H9 (cell line): ENCODE measurements at regions not wholly inside any gene's neighbourhood (a gene's known extent, or its start where the extent isn't known, plus 50 kb on each side); places are given as distances from the start of the nearest gene placed in this dataset.

Source experiments
- DNase-seq: peaks from one replicate; pipeline ENCODE4 v3.0.0-alpha.2; 2017
- H2AFZ ChIP-seq: one replicate; pipeline ENCODE4 v1.6.1; 2013; ENCODE audit warnings: mild to moderate bottlenecking, low read length, control low read depth, moderate library complexity
- H2AK5ac ChIP-seq: 2 replicates; pipeline ENCODE4 v1.6.1; 2013; ENCODE audit warnings: low read length, control low read depth, mixed read lengths; ENCODE audit not compliant: insufficient read length
- H2BK120ac ChIP-seq: one replicate; pipeline ENCODE4 v1.6.1; 2013; ENCODE audit warnings: low read depth, mild to moderate bottlenecking, low read length, control low read depth, inconsistent platforms; ENCODE audit not compliant: poor library complexity, severe bottlenecking
- H2BK12ac ChIP-seq: 2 replicates; pipeline ENCODE4 v1.6.1; 2013; ENCODE audit warnings: low read length, control low read depth, mixed read lengths, low read depth; ENCODE audit not compliant: insufficient read length
- H2BK15ac ChIP-seq: 2 replicates; pipeline ENCODE4 v1.6.1; 2013; ENCODE audit warnings: low read depth, low read length, control low read depth
- H2BK20ac ChIP-seq: one replicate; pipeline ENCODE4 v1.6.1; 2013; ENCODE audit warnings: low read depth, mild to moderate bottlenecking, low read length, control low read depth, inconsistent platforms; ENCODE audit not compliant: poor library complexity, severe bottlenecking
- H2BK5ac ChIP-seq: 2 replicates; pipeline ENCODE4 v1.6.1; 2013; ENCODE audit warnings: low read length, control low read depth, mixed read lengths; ENCODE audit not compliant: insufficient read length
- H3K14ac ChIP-seq: 2 replicates; pipeline ENCODE4 v1.6.1; 2013; ENCODE audit warnings: low read length, control low read depth; ENCODE audit not compliant: insufficient read depth
- H3K18ac ChIP-seq: 2 replicates; pipeline ENCODE4 v1.6.1; 2013; ENCODE audit warnings: low read depth, mild to moderate bottlenecking, mixed read lengths, low read length, control low read depth; ENCODE audit not compliant: insufficient read length
- H3K23ac ChIP-seq: 2 replicates; pipeline ENCODE4 v1.6.1; 2013; ENCODE audit warnings: low read length, control low read depth, mixed read lengths, low read depth; ENCODE audit not compliant: insufficient read length
- H3K23me2 ChIP-seq: 2 replicates; pipeline ENCODE4 v1.6.1; 2013; ENCODE audit warnings: low read depth, mild to moderate bottlenecking, mixed read lengths, low read length, control low read depth; ENCODE audit not compliant: insufficient read length, poor library complexity, severe bottlenecking
- H3K27ac ChIP-seq: 2 replicates; pipeline ENCODE4 v1.5.1; 2013; ENCODE audit warnings: low read length, control low read depth, mixed read lengths, low read depth; ENCODE audit not compliant: insufficient read length
- H3K27me3 ChIP-seq: 2 replicates; pipeline ENCODE4 v1.6.1; 2013; ENCODE audit warnings: low read length, control low read depth, inconsistent platforms; ENCODE audit not compliant: insufficient read depth
- H3K4ac ChIP-seq: 2 replicates; pipeline ENCODE4 v1.6.1; 2013; ENCODE audit warnings: low read depth, mild to moderate bottlenecking, control low read depth, inconsistent platforms, low read length, moderate library complexity
- H3K4me1 ChIP-seq: 2 replicates; pipeline ENCODE4 v1.6.1; 2013; ENCODE audit warnings: low read length, control low read depth, inconsistent platforms; ENCODE audit not compliant: insufficient read depth
- H3K4me2 ChIP-seq: 2 replicates; pipeline ENCODE4 v1.6.1; 2013; ENCODE audit warnings: low read length, control low read depth, mixed read lengths; ENCODE audit not compliant: insufficient read length, insufficient read depth
- H3K56ac ChIP-seq: 2 replicates; pipeline ENCODE4 v1.6.1; 2013; ENCODE audit warnings: low read depth, mild to moderate bottlenecking, mixed read lengths, low read length, control low read depth; ENCODE audit not compliant: insufficient read length
- H3K79me1 ChIP-seq: 2 replicates; pipeline ENCODE4 v1.6.1; 2013; ENCODE audit warnings: low read depth, mild to moderate bottlenecking, moderate library complexity, low read length, control low read depth, inconsistent platforms; ENCODE audit not compliant: insufficient read depth, poor library complexity, severe bottlenecking
- H3K79me2 ChIP-seq: 2 replicates; pipeline ENCODE4 v1.6.1; 2013; ENCODE audit warnings: low read length, control low read depth, inconsistent platforms; ENCODE audit not compliant: insufficient read depth
- H3K9ac ChIP-seq: 2 replicates; pipeline ENCODE4 v1.6.1; 2013; ENCODE audit warnings: low read length, control low read depth, mixed read lengths; ENCODE audit not compliant: insufficient read length; ENCODE audit errors: extremely low read depth
- H3K9me3 ChIP-seq: one replicate; pipeline ENCODE4 v1.6.1; 2013; ENCODE audit warnings: low read depth, low read length, inconsistent platforms; ENCODE audit not compliant: control insufficient read depth
- H3T11ph ChIP-seq: one replicate; pipeline ENCODE4 v1.6.1; 2013; ENCODE audit warnings: mild to moderate bottlenecking, low read length, control low read depth, inconsistent platforms
- H4K20me1 ChIP-seq: one replicate; pipeline ENCODE4 v1.6.1; 2013; ENCODE audit not compliant: control insufficient read depth, insufficient read length, insufficient read depth
- H4K5ac ChIP-seq: 2 replicates; pipeline ENCODE4 v1.6.1; 2013; ENCODE audit warnings: low read depth, mild to moderate bottlenecking, mixed read lengths, low read length, control low read depth; ENCODE audit not compliant: insufficient read length
- H4K8ac ChIP-seq: replicated peaks from 2 replicates; pipeline ENCODE4 v1.6.1; 2013; ENCODE audit warnings: low read length, control low read depth, mixed read lengths, low read depth; ENCODE audit not compliant: insufficient read length
- H4K91ac ChIP-seq: 2 replicates; pipeline ENCODE4 v1.6.1; 2013; ENCODE audit warnings: low read depth, mild to moderate bottlenecking, moderate library complexity, mixed read lengths, low read length, control low read depth; ENCODE audit not compliant: insufficient read length
- H3K27ac Mint-ChIP-seq, 3 experiments: 2 replicates in 2 of 3; 3 replicates in 1 of 3; pipeline ENCODE4 v1.8.0; 2020 to 2021; ENCODE audit warnings: mixed read lengths in 3 of 3, mild to moderate bottlenecking in 1 of 3, moderate library complexity in 1 of 3
- H3K27me3 Mint-ChIP-seq: 2 replicates; pipeline ENCODE4 v1.8.0; 2021; ENCODE audit warnings: low read depth, mild to moderate bottlenecking, moderate library complexity, mixed read lengths
- H3K36me3 Mint-ChIP-seq, 3 experiments: 2 replicates in 2 of 3; 3 replicates in 1 of 3; pipeline ENCODE4 v1.8.0; 2020 to 2021; ENCODE audit warnings: low read depth in 3 of 3, mixed read lengths in 3 of 3; ENCODE audit not compliant: insufficient read depth in 1 of 3
- H3K4me1 Mint-ChIP-seq, 2 experiments: 2 replicates each; pipeline ENCODE4 v1.8.0; 2020; ENCODE audit warnings: mixed read lengths in 2 of 2
- H3K4me3 Mint-ChIP-seq, 2 experiments: 2 replicates in 1 of 2; 3 replicates in 1 of 2; pipeline ENCODE4 v1.8.0; 2020 to 2021; ENCODE audit warnings: mild to moderate bottlenecking in 2 of 2, mixed read lengths in 2 of 2, moderate library complexity in 1 of 2
- H3K9me3 Mint-ChIP-seq, 2 experiments: 2 replicates in 1 of 2; 3 replicates in 1 of 2; pipeline ENCODE4 v1.8.0; 2020; ENCODE audit warnings: mild to moderate bottlenecking in 2 of 2, mixed read lengths in 2 of 2, moderate library complexity in 1 of 2
- TF ChIP-seq, protein P1 (sequence below): fragments of 200-600 bp; sonication (generic); conservative IDR thresholded peaks from 3 replicates; pipeline ENCODE4 v1.8.0; 2021; ENCODE audit warnings: antibody characterized with exemption, mild to moderate bottlenecking

DNA sequence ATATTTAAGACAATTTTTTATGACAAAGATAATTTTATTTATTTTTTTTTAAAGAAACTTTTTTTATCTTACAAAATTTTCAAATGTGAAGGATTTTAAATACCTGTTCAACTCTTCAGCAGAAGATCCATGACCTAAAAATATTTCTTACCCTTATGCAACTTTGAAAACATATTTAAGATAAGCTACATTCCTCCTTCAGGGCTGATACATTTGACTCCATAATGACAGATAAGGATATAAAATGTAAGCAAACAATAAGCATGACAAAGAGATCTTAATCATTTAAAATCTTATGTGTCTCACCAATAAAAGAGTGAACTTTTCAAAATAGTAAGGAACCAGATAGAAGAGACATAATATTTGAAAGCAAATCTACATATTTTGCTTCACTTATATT lies 1138.2 kb upstream of the CDH18 start:
- H3K36me3 Mint-ChIP-seq = peaks cover 0 to 9% (median 2%) of the 10 kb centered on the region in 3 experiments; a peak in 3 of 7 replicates
- H2BK15ac ChIP-seq = no peak overlapping the region
- no peak overlapping the region for H4K91ac ChIP-seq
- H2BK5ac ChIP-seq = no peak overlapping the region
- H3K27ac Mint-ChIP-seq = no peak overlapping the region
- H3K4ac ChIP-seq = no peak overlapping the region
- peaks cover 4% of the 10 kb centered on the region in 2 experiments; a peak in 3 of 4 replicates for H3K4me1 Mint-ChIP-seq
- DNase-seq = no peak
- TF ChIP-seq, protein P1, sequence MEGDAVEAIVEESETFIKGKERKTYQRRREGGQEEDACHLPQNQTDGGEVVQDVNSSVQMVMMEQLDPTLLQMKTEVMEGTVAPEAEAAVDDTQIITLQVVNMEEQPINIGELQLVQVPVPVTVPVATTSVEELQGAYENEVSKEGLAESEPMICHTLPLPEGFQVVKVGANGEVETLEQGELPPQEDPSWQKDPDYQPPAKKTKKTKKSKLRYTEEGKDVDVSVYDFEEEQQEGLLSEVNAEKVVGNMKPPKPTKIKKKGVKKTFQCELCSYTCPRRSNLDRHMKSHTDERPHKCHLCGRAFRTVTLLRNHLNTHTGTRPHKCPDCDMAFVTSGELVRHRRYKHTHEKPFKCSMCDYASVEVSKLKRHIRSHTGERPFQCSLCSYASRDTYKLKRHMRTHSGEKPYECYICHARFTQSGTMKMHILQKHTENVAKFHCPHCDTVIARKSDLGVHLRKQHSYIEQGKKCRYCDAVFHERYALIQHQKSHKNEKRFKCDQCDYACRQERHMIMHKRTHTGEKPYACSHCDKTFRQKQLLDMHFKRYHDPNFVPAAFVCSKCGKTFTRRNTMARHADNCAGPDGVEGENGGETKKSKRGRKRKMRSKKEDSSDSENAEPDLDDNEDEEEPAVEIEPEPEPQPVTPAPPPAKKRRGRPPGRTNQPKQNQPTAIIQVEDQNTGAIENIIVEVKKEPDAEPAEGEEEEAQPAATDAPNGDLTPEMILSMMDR = no peak
- H3K27ac ChIP-seq = no peak overlapping the region
- no peaks in the 10 kb centered on the region for H3K79me2 ChIP-seq
- no peaks in the 10 kb centered on the region for H3K4me1 ChIP-seq
- no peaks in the 10 kb centered on the region for H4K20me1 ChIP-seq
- H3K79me1 ChIP-seq = no peaks in the 10 kb centered on the region
- no peak overlapping the region for H3K18ac ChIP-seq
- H3K4me2 ChIP-seq = no peak overlapping the region
- no peak overlapping the region for H2AFZ ChIP-seq
- H3T11ph ChIP-seq = no peak overlapping the region
- H3K9ac ChIP-seq = no peak overlapping the region
- H3K14ac ChIP-seq = no peak overlapping the region
- no peak overlapping the region for H2AK5ac ChIP-seq
- H3K23ac ChIP-seq = no peak overlapping the region
- no peak overlapping the region for H3K56ac ChIP-seq
- no peak overlapping the region for H3K4me3 Mint-ChIP-seq
- H2BK120ac ChIP-seq = no peak overlapping the region
- H4K5ac ChIP-seq = no peak overlapping the region
- H3K27me3 ChIP-seq = no peaks in the 10 kb centered on the region
- no peak overlapping the region for H4K8ac ChIP-seq
- H3K27me3 Mint-ChIP-seq = no peaks in the 10 kb centered on the region
- peaks cover 5% of the 10 kb centered on the region in 2 experiments; a peak in 2 of 5 replicates for H3K9me3 Mint-ChIP-seq
- H3K23me2 ChIP-seq = no peaks in the 10 kb centered on the region
- H2BK12ac ChIP-seq = no peak overlapping the region
- H3K9me3 ChIP-seq = no peaks in the 10 kb centered on the region
- H2BK20ac ChIP-seq = no peak overlapping the region
